Suppressor macrophage treated with lipopolysaccharide for 4 hours (primary cell): ENCODE measurements at regions not wholly inside any gene's neighbourhood (a gene's known extent, or its start where the extent isn't known, plus 50 kb on each side); places are given as distances from the start of the nearest gene placed in this dataset.

ENCODE experiments used
- DNase-seq: peaks from one replicate; pipeline ENCODE4 v3.0.0-alpha.2; 2020

- DNase-seq, result no peak
Observed at GRCh38 chr4:13118633-13119032, 365.5 kb downstream of the RAB28 start.

GRCh38 chr4:13117185-13117584, 367.0 kb downstream of the RAB28 start:
- DNase-seq, result no peak

GRCh38 chr4:13112030-13112429, 372.1 kb downstream of the RAB28 start:
- no peak for DNase-seq

GRCh38 chr4:13109536-13109935, 374.6 kb downstream of the RAB28 start:
- DNase-seq, result no peak

- no peak for DNase-seq
Observed at GRCh38 chr4:13108096-13108495, 376.0 kb downstream of the RAB28 start.

- no peak for DNase-seq
Observed at GRCh38 chr4:13103382-13104015, 380.6 kb downstream of the RAB28 start.

GRCh38 chr4:13102092-13102742, 381.9 kb downstream of the RAB28 start:
- no peak for DNase-seq

GRCh38 chr4:13097971-13098370, 386.2 kb downstream of the RAB28 start:
- no peak for DNase-seq

GRCh38 chr4:13095722-13096121, 388.4 kb downstream of the RAB28 start:
- no peak for DNase-seq

GRCh38 chr4:13093170-13093569, 391.0 kb downstream of the RAB28 start:
- no peak for DNase-seq

- no peak for DNase-seq
Observed at GRCh38 chr4:13092702-13093101, 391.4 kb downstream of the RAB28 start.

- no peak for DNase-seq
Observed at GRCh38 chr4:13089659-13089998, 394.5 kb downstream of the RAB28 start.

- DNase-seq, result no peak
Observed at GRCh38 chr4:13088726-13089658, 395.1 kb downstream of the RAB28 start.

- no peak for DNase-seq
Observed at GRCh38 chr4:13087041-13087440, 397.1 kb downstream of the RAB28 start.

GRCh38 chr4:13084210-13084609, 399.9 kb downstream of the RAB28 start:
- DNase-seq, result no peak

- DNase-seq, result no peak
Observed at GRCh38 chr4:13081830-13082229, 402.3 kb downstream of the RAB28 start.

GRCh38 chr4:13067077-13067476, 417.1 kb downstream of the RAB28 start:
- DNase-seq, result no peak

- DNase-seq, result no peak
Observed at GRCh38 chr4:13059019-13059418, 425.1 kb downstream of the RAB28 start.

- no peak for DNase-seq
Observed at GRCh38 chr4:13056630-13057189, 427.4 kb downstream of the RAB28 start.

- DNase-seq, result no peak
Observed at GRCh38 chr4:13054420-13054970, 429.6 kb downstream of the RAB28 start.

- no peak for DNase-seq
Observed at GRCh38 chr4:13047591-13047990, 436.5 kb downstream of the RAB28 start.

GRCh38 chr4:13036841-13037240, 447.3 kb downstream of the RAB28 start:
- DNase-seq, result no peak

- no peak for DNase-seq
Observed at GRCh38 chr4:13032936-13033335, 451.2 kb downstream of the RAB28 start.
